ENCODE measurements at regions not wholly inside any gene's neighbourhood (a gene's known extent, or its start where the extent isn't known, plus 50 kb on each side); places are given as distances from the start of the nearest gene placed in this dataset.

DNA sequence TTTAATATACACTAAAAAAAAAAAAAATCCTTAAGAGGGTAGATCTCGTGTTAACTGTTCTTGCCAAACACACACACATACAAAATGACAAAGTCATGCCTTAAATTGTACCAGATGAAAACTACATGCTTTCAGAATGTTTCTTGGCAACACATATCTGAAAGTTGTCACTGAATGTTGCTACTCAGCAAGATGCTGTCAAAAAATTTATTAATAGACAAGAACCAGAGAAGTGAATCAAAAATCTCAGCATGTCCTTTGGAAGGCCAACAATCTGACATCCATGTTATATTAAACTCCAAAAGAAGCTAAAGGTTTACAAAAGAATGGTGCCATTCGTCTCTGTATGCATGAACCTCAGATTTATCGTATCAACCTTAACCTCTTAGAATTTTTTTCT is 1746.2 kb upstream of the PRR20A start:
- DNase-seq = no peak
- TF ChIP-seq POLR2AphosphoS5 (IDR thresholded peaks at IDR 0.05) (no peak), EP300 (IDR thresholded peaks at IDR 0.05) (no peak), POLR2A (IDR thresholded peaks at IDR 0.05) (no peak)
- TF ChIP-seq, protein P1, sequence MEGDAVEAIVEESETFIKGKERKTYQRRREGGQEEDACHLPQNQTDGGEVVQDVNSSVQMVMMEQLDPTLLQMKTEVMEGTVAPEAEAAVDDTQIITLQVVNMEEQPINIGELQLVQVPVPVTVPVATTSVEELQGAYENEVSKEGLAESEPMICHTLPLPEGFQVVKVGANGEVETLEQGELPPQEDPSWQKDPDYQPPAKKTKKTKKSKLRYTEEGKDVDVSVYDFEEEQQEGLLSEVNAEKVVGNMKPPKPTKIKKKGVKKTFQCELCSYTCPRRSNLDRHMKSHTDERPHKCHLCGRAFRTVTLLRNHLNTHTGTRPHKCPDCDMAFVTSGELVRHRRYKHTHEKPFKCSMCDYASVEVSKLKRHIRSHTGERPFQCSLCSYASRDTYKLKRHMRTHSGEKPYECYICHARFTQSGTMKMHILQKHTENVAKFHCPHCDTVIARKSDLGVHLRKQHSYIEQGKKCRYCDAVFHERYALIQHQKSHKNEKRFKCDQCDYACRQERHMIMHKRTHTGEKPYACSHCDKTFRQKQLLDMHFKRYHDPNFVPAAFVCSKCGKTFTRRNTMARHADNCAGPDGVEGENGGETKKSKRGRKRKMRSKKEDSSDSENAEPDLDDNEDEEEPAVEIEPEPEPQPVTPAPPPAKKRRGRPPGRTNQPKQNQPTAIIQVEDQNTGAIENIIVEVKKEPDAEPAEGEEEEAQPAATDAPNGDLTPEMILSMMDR (IDR thresholded peaks at IDR 0.05) = no peak
- H3K27me3 ChIP-seq = no peaks in the 10 kb centered on the region
- no peaks in the 10 kb centered on the region for H3K36me3 ChIP-seq
- no peaks in the 10 kb centered on the region for H3K4me1 ChIP-seq
- WGBS, 5 donors = 69 to 91% (median 78%) methylated on average over 3 of the region's 3 CpGs
- no peak overlapping the region for H3K27ac ChIP-seq
- no peak overlapping the region for H3K4me3 ChIP-seq
- peaks cover 0 to 12% (median 2%) of the 10 kb centered on the region in 4 donors for H3K9me3 ChIP-seq
- intact Hi-C loops (cut with DNase I; ENCODE audit: low total_unique reads) = no loop called here

DNA sequence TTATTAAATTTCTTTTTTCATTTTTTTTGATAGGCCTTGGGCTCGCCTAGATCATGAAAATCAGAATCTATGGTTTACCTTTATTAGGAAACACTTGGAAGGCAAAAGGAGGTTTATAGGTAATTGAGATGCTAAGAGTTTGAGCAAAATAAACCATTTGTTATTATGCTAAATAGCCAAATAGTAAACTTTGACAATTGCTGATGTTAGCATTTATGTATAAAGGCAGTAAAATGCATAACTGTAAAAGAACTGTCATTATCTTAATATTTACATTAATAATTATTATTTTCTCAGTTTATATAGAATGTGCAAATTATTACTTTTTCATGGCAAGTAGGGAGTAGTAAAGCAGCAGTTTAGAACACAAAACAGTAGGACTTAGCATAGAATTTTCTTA is 1737.8 kb upstream of the PRR20A start:
- no peaks in the 10 kb centered on the region for H3K9me3 ChIP-seq
- no peaks in the 10 kb centered on the region for H3K4me1 ChIP-seq
- H3K36me3 ChIP-seq = no peaks in the 10 kb centered on the region
- no peak overlapping the region for H3K27ac ChIP-seq
- H3K27me3 ChIP-seq = no peaks in the 10 kb centered on the region
- no peak for DNase-seq
- 83 to 93% (median 87%) methylated on average over 1 of the region's 1 CpG for WGBS, 5 donors
- no peak overlapping the region for H3K4me3 ChIP-seq
- TF ChIP-seq EP300 (IDR thresholded peaks at IDR 0.05) = no peak
- TF ChIP-seq, protein P1 (IDR thresholded peaks at IDR 0.05) = no peak
- TF ChIP-seq POLR2AphosphoS5 (IDR thresholded peaks at IDR 0.05) = no peak
- no peak for TF ChIP-seq POLR2A (IDR thresholded peaks at IDR 0.05)
- intact Hi-C loops (cut with DNase I; ENCODE audit: low total_unique reads) = no loop called here

DNA sequence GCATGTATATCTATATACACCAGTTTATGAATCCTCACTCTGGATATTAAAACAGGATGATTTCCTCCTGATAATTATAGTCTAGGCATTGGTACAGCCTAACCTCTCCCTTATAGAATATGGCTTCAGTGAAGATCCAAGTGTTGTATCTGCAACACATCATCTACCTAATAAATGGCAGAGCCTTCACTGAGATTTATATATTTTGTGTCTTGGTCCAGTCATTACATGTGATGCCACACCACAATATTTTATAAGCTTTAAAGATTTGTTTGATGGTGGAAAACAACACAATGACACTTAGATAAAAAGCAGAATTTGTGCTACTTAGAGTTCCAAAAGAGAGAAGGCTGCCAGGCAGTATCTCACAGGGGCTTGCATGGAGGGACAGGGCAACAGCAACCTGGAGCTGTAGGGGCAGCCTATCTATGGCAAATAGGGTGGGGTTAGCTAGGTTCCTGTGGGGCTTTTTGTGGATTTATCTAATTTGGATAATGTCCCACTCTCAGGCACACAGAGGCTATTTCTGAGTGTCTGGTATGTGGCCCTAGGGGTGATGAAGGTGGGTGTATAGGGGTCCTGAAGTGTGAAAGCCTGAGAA is 1736.7 kb upstream of the PRR20A start:
- no peak for TF ChIP-seq POLR2AphosphoS5 (IDR thresholded peaks at IDR 0.05)
- TF ChIP-seq POLR2A (IDR thresholded peaks at IDR 0.05) = no peak
- no peak for TF ChIP-seq EP300 (IDR thresholded peaks at IDR 0.05)
- TF ChIP-seq, protein P1 (IDR thresholded peaks at IDR 0.05) = no peak
- Histone ChIP-seq H3K36me3 (no peaks in the 10 kb centered on the region), H3K4me1 (no peaks in the 10 kb centered on the region), H3K4me3 (no peak overlapping the region), H3K9me3 (no peaks in the 10 kb centered on the region), H3K27me3 (no peaks in the 10 kb centered on the region), H3K27ac (no peak overlapping the region)
- intact Hi-C loops (cut with DNase I; ENCODE audit: low total_unique reads) = no loop called here
- no peak for DNase-seq

DNA sequence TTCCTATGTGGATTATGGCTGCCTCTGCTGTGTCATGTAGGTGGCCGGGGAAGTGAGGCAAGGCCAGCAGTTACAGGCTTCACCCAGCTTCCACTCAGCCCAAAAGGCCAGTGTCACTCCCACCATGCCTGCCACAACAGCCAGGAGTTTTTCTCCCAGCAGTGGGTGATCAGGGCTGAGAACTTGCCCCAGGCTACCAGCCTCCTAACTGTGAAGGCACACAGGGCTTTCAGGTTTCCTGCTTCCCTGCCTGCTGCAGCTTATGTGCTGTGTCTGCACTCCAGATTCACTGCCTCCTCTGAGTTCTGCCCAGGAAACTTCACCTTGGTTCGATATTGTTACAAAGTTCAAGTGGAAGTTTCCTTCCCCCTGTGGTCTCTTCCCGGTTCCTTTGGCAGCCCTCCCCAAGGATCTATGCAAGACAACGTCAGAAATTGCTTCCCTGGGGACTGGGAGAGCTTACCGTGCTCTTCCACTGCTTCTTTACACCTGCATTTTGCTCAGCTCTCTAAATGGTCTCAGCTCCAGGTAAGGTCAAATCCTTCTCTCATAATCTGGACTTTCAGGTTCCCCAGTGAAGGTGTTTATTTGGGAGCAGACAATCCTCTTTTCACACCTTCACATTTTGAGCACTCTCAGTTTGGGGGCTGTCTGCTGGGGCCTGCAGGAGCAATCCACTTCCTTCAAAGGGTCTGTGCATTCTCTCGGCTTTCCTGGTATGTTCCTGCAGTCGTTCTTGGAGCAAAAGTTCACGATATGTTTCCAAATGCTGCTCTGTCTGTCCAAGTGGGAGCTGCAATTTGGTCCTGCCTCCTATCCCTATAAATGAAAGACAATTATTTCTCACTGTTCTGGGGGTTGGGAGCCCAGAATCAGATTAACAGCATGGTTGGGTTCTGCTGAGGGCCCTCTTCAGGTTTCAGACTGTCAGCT is 1730.1 kb upstream of the PRR20A start:
- H3K36me3 ChIP-seq = no peaks in the 10 kb centered on the region
- no peaks in the 10 kb centered on the region for H3K27me3 ChIP-seq
- TF ChIP-seq EP300 (IDR thresholded peaks at IDR 0.05) (no peak), POLR2A (IDR thresholded peaks at IDR 0.05) (no peak), POLR2AphosphoS5 (IDR thresholded peaks at IDR 0.05) (no peak)
- TF ChIP-seq, protein P1 (IDR thresholded peaks at IDR 0.05) = no peak
- no peak overlapping the region for H3K4me3 ChIP-seq
- DNase-seq = no peak
- H3K4me1 ChIP-seq = no peaks in the 10 kb centered on the region
- no peak overlapping the region for H3K27ac ChIP-seq
- 32 to 65% (median 51%) methylated on average over 8 of the region's 8 CpGs for WGBS, 5 donors
- intact Hi-C loops (cut with DNase I; ENCODE audit: low total_unique reads) = no loop called here
- H3K9me3 ChIP-seq = no peaks in the 10 kb centered on the region

All from stomach (tissue), 8 donors.